Mesothelial cell of epicardium (in vitro differentiated cells): ENCODE measurements at regions not wholly inside any gene's neighbourhood (a gene's known extent, or its start where the extent isn't known, plus 50 kb on each side); places are given as distances from the start of the nearest gene placed in this dataset.

Experiments used
- DNase-seq, 2 experiments: peaks; one replicate each; pipeline ENCODE4 v3.0.0; 2021; ENCODE audit warnings: low spot score in 2 of 2; ENCODE audit not compliant: unreplicated experiment in 2 of 2
- H3K27ac Mint-ChIP-seq: 2 replicates; pipeline ENCODE4 v1.8.0; 2021; ENCODE audit warnings: mixed read lengths
- H3K27me3 Mint-ChIP-seq: 2 replicates; pipeline ENCODE4 v1.8.0; 2021; ENCODE audit warnings: low read depth, mixed read lengths
- H3K36me3 Mint-ChIP-seq: 2 replicates; pipeline ENCODE4 v1.8.0; 2021; ENCODE audit warnings: mixed read lengths
- H3K4me1 Mint-ChIP-seq: 2 replicates; pipeline ENCODE4 v1.8.0; 2021; ENCODE audit warnings: mixed read lengths
- H3K4me3 Mint-ChIP-seq: 2 replicates; pipeline ENCODE4 v1.8.0; 2021; ENCODE audit warnings: mild to moderate bottlenecking, moderate library complexity, mixed read lengths
- H3K9me3 Mint-ChIP-seq: 2 replicates; pipeline ENCODE4 v1.8.0; 2021; ENCODE audit warnings: mixed read lengths
- CTCF ChIP-seq: fragments of 200-600 bp; sonication (generic); IDR thresholded peaks from one replicate; pipeline ENCODE4 v1.5.0; 2021; ENCODE audit warnings: antibody characterized with exemption; ENCODE audit not compliant: unreplicated experiment

GRCh38 chr5:143738417-143739401 lies 73.3 kb upstream of the HMHB1 start:
- H3K27ac Mint-ChIP-seq = no peak overlapping the region
- H3K9me3 Mint-ChIP-seq = no peaks in the 10 kb centered on the region
- no peak for DNase-seq
- peaks cover 16% of the 10 kb centered on the region for H3K27me3 Mint-ChIP-seq
- no peak for TF ChIP-seq CTCF
- H3K4me3 Mint-ChIP-seq = no peak overlapping the region
- H3K36me3 Mint-ChIP-seq = no peaks in the 10 kb centered on the region
- H3K4me1 Mint-ChIP-seq = no peaks in the 10 kb centered on the region

- Mint-ChIP-seq H3K9me3 (no peaks in the 10 kb centered on the region), H3K4me3 (no peak overlapping the region), H3K27me3 (peaks cover 16% of the 10 kb centered on the region), H3K36me3 (no peaks in the 10 kb centered on the region), H3K4me1 (no peaks in the 10 kb centered on the region), H3K27ac (no peak overlapping the region)
- TF ChIP-seq CTCF = no peak
- DNase-seq = no peak
Measured at GRCh38 chr5:143737062-143737461, 74.9 kb upstream of the HMHB1 start.

GRCh38 chr5:143734456-143734780 lies 77.5 kb upstream of the HMHB1 start:
- no peaks in the 10 kb centered on the region for H3K36me3 Mint-ChIP-seq
- H3K27ac Mint-ChIP-seq = no peak overlapping the region
- DNase-seq = no peak
- peaks cover under 1% of the 10 kb centered on the region for H3K9me3 Mint-ChIP-seq
- H3K4me3 Mint-ChIP-seq = no peak overlapping the region
- no peak for TF ChIP-seq CTCF
- H3K27me3 Mint-ChIP-seq = peaks cover 23% of the 10 kb centered on the region
- no peaks in the 10 kb centered on the region for H3K4me1 Mint-ChIP-seq

GRCh38 chr5:143733665-143734455 lies 78.1 kb upstream of the HMHB1 start:
- Mint-ChIP-seq H3K9me3 (peaks cover 4% of the 10 kb centered on the region), H3K4me3 (no peak overlapping the region), H3K27me3 (peaks cover 23% of the 10 kb centered on the region), H3K4me1 (no peaks in the 10 kb centered on the region), H3K27ac (no peak overlapping the region), H3K36me3 (no peaks in the 10 kb centered on the region)
- no peak for DNase-seq
- TF ChIP-seq CTCF = no peak

GRCh38 chr5:143732402-143732801 lies 79.6 kb upstream of the HMHB1 start:
- Mint-ChIP-seq H3K27me3 (peaks cover 21% of the 10 kb centered on the region), H3K4me3 (no peak overlapping the region), H3K9me3 (peaks cover 4% of the 10 kb centered on the region), H3K27ac (no peak overlapping the region), H3K4me1 (no peaks in the 10 kb centered on the region), H3K36me3 (no peaks in the 10 kb centered on the region)
- no peak for TF ChIP-seq CTCF
- no peak for DNase-seq
